GM12892 (cell line): ENCODE measurements at regions not wholly inside any gene's neighbourhood (a gene's known extent, or its start where the extent isn't known, plus 50 kb on each side); places are given as distances from the start of the nearest gene placed in this dataset.

Source experiments
- DNase-seq: peaks from one replicate; pipeline ENCODE4 v3.0.0; 2011; ENCODE audit not compliant: insufficient read length
- FAIRE-seq: peaks from 2 replicates; lab custom pipeline; 2011; peaks lifted over from hg19 to GRCh38; lab: Jason Lieb, UNC
- POLR2A ChIP-seq: IDR thresholded peaks from 2 replicates; pipeline ENCODE4 v1.6.1; 2011; ENCODE audit warnings: low read depth, low read length, control low read depth
- POLR2AphosphoS5 ChIP-seq: IDR thresholded peaks from 2 replicates; pipeline ENCODE4 v1.6.1; 2011; ENCODE audit warnings: low read depth, low read length, control low read depth
- TAF1 ChIP-seq: IDR thresholded peaks from 2 replicates; pipeline ENCODE4 v1.6.1; 2011; ENCODE audit warnings: low read depth, mild to moderate bottlenecking, control low read depth, low read length, borderline replicate concordance

GRCh38 chr2:228827056-228827700 is 443.9 kb downstream of the PID1 start:
- no peak for TF ChIP-seq POLR2AphosphoS5
- no peak for TF ChIP-seq POLR2A
- TF ChIP-seq TAF1: no peak
- DNase-seq: no peak
- no peak for FAIRE-seq

- TF ChIP-seq POLR2A: no peak
- FAIRE-seq (no peak), DNase-seq (no peak)
Observed at GRCh38 chr2:228819701-228820100, 451.4 kb downstream of the PID1 start.

- no peak for DNase-seq
Observed at GRCh38 chr2:228802181-228803071, 468.7 kb downstream of the PID1 start.

DNA sequence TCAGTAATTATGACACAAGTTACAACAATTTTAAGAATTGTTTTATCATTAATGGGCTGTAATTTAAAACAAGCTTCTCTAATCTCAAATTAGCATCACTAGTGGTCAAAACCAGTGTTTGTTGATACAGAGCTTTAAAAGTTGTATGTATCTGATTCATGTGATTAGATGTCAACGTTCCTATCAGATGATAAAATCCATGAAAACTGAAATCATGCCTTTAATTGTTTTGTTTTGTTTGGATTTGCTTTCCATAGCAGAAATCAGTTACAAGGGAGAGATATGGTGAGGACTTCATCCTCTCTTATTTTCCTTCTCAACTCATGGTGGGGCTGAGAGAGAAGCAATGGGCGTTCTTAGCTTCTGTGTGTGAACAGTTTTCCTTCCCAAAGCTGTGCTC is 469.6 kb downstream of the PID1 start:
- DNase-seq: no peak
- no peak for FAIRE-seq
- no peak for TF ChIP-seq POLR2AphosphoS5
- no peak for TF ChIP-seq TAF1
- no peak for TF ChIP-seq POLR2A

More at GRCh38 chr2:228802181-228803071, 468.7 kb downstream of the PID1 start:
- no peak for FAIRE-seq
- TF ChIP-seq POLR2A: no peak
- TF ChIP-seq POLR2AphosphoS5: no peak
- TF ChIP-seq TAF1: no peak

- no peak for DNase-seq
- FAIRE-seq: no peak
- TF ChIP-seq POLR2AphosphoS5 (no peak), TAF1 (no peak), POLR2A (no peak)
Observed at GRCh38 chr2:228799208-228799588, 471.9 kb downstream of the PID1 start.

- FAIRE-seq (no peak), DNase-seq (no peak)
- TF ChIP-seq TAF1 (no peak), POLR2AphosphoS5 (no peak), POLR2A (no peak)
Observed at GRCh38 chr2:228798458-228799207, 472.5 kb downstream of the PID1 start.

- DNase-seq: no peak
- TF ChIP-seq POLR2A (no peak), POLR2AphosphoS5 (no peak), TAF1 (no peak)
- no peak for FAIRE-seq
Observed at GRCh38 chr2:228796386-228796785, 474.7 kb downstream of the PID1 start.

- DNase-seq (no peak), FAIRE-seq (no peak)
- no peak for TF ChIP-seq TAF1
- no peak for TF ChIP-seq POLR2A
- no peak for TF ChIP-seq POLR2AphosphoS5
Observed at GRCh38 chr2:228793116-228793515, 478.0 kb downstream of the PID1 start.

DNA sequence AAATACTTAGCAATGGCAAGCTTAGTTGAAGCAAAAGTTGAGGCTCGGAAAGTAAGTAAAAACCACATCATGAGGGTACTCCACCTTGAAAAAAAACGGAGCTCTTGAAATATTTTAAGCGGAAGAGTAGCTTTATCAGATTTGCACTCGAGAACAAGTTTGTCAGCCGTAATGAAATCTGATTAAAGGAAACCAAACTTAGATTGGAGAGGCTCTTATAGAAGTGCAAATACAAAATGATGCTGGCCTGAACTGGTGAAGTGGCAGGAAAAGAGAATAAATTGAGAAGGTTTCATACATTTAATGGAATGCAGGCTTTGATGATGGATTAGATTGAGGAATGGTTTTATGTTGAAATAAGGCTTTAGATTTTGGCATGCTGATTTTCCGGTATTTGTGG is 484.2 kb downstream of the PID1 start:
- DNase-seq: no peak
- FAIRE-seq: no peak
- no peak for TF ChIP-seq POLR2AphosphoS5
- no peak for TF ChIP-seq POLR2A
- no peak for TF ChIP-seq TAF1

DNA sequence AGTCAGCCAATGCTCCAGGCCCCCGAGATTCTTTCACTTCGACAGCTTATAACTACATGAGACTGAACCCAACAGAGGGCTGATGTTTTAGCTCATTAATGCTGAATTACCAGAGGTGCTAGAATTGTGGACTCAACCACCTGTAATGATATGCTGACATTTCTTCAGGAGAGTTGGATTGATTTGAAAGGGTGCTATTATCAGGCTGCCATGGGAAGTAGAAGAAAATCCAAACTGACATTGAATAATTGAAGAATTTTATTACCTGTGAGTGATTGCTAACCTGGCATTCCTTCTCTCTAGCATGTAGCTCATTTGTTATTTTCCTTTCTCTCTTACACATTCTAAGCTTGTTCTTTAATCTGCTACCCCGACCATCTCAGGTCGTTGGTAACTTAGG is 488.8 kb downstream of the PID1 start:
- TF ChIP-seq POLR2AphosphoS5: no peak
- TF ChIP-seq POLR2A: no peak
- TF ChIP-seq TAF1: no peak
- no peak for DNase-seq
- FAIRE-seq: no peak

- no peak for TF ChIP-seq TAF1
- TF ChIP-seq POLR2AphosphoS5: no peak
- TF ChIP-seq POLR2A: no peak
- FAIRE-seq: no peak
Observed at GRCh38 chr2:228777855-228778355, 493.2 kb downstream of the PID1 start.

GRCh38 chr2:228774548-228774947 is 496.5 kb downstream of the PID1 start:
- DNase-seq (no peak), FAIRE-seq (no peak)
- TF ChIP-seq POLR2A: no peak
- no peak for TF ChIP-seq TAF1

More at GRCh38 chr2:228777855-228778355, 493.2 kb downstream of the PID1 start:
- no peak for DNase-seq
